ENCODE measurements at regions not wholly inside any gene's neighbourhood (a gene's known extent, or its start where the extent isn't known, plus 50 kb on each side); places are given as distances from the start of the nearest gene placed in this dataset.

- no peak for TF ChIP-seq CTCF (IDR thresholded peaks at IDR 0.05)
- TF ChIP-seq EZH2 (IDR thresholded peaks at IDR 0.05; ENCODE audit: borderline replicate concordance, insufficient read depth, low read depth, low read length, poor library complexity, severe bottlenecking): no peak
Measured at GRCh38 chr2:192288295-192288694, 93.6 kb upstream of the TMEFF2 start.

All from B cell (primary cell).